GM18511 (cell line): ENCODE measurements at regions not wholly inside any gene's neighbourhood (a gene's known extent, or its start where the extent isn't known, plus 50 kb on each side); places are given as distances from the start of the nearest gene placed in this dataset.
"Not testable (repeated sequence)": the region's sequence is repeated elsewhere in the genome, so short reads cannot be mapped to it uniquely, and the experiment has no call there.

Source experiments
- ATAC-seq: cut with Tn5 transposase; IDR thresholded peaks from one replicate; pipeline ENCODE4 v1.9.1; 2021; ENCODE audit warnings: mild to moderate bottlenecking, moderate library complexity; ENCODE audit not compliant: unreplicated experiment

DNA sequence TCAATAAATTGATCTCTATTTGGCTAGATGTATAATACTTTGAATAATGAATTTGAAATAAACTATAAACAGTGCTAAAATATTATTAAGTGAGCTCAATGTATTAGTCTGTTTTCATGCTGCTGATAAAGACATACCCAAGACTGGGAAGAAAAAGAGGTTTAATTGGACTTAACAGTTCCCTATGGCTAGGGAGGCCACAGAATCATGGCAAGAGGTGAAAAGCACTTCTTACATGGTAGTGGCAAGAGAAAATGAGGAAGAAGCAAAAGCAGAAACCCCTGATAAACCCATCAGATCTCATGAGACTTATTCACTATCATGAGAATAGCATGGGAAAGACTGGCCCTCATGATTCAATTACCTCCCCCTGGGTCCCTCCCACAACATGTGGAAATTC, 2092.4 kb upstream of the ACO1 start:
- not testable (repeated sequence) for ATAC-seq

GRCh38 chr9:30293231-30293630, 2091.2 kb upstream of the ACO1 start:
- no peak for ATAC-seq

DNA sequence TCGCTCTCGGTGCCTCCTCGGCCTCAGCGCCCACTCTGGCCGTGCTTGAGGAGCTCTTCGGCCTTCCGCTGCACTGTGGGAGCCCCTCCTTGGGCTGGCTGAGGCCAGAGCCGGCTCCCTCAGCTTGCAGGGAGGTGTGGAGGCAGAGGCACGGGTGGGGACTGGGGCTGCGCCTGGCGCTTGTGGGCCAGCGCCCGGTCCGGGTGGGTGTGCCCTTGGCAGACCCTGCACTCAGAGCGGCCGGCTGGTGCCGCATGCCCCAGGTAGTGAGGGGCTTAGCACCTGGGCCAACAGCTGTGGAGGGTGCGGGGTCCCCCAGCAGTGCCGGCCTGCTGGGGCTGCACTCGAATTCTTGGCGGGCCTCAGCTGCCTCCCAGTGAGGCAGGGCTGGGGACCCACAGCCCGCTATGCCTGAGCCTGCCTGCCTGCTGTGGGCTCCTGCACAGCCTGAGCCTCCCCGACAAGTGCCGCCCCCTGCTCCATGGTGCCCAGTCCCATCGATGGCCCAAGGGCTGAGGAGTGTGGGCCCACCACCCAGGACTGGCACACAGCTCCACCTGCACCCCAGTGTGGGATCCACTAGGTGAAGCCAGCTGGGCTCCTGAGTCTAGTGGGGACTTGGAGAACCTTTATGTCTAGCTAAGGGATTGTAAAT, 2085.2 kb upstream of the ACO1 start:
- no peak for ATAC-seq

GRCh38 chr9:30301271-30301963, 2083.0 kb upstream of the ACO1 start:
- no peak for ATAC-seq

DNA sequence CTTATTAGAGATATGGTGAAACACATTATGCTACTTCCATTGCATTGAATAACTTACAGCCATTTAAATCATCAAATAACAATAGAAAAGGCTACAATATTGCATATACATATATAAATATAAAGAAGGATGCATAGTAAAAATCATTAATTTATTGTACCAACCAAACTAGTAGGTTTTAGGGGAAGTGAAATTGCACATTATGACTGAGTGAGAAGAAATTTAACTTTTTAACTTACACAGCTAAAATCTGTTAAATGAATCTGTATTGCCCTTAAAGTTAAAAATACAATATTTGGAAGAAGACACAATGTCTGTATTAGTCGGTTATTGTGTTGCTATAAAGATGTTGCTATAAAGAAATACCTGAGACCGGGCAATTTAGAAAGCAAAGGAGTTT, 2073.7 kb upstream of the ACO1 start:
- ATAC-seq = no peak

DNA sequence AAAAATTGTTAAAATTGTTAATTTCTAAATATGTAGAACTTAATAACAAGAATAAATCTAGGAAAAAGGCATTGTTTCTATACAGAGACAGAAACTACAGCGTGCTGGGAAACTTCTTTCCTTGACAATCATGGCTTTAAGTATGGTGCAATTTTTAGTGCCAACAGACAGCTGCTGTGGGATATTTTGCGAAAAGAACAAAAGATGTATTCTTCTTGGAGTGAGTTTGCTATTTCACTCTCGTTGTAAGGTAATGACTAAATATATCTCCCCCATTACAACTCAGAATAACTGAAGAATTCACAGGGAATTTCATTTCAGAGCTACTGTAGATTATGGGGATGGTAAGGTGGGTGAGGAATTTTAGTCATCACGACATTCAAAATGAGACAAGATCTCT, 2055.0 kb upstream of the ACO1 start:
- no peak for ATAC-seq

DNA sequence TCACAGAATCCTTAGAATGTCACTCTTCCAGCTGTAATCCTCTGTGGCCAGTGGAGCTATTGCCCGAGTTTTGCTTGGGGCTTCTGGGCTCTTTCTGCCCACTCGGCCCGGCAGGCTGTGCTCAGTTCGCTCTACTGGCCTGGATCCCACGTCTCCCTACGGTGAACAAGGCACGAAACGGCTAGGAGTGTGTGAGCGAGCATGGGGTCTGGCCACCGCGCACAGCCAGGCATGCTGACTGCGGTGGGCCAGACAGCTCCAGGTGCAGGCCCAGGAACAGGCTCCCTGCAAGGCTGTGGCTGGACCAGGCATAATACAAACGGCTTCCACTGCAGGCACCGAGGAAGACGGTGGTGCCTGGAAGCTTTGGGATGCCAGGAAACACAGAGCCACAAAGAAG, 2035.5 kb upstream of the ACO1 start:
- no peak for ATAC-seq

DNA sequence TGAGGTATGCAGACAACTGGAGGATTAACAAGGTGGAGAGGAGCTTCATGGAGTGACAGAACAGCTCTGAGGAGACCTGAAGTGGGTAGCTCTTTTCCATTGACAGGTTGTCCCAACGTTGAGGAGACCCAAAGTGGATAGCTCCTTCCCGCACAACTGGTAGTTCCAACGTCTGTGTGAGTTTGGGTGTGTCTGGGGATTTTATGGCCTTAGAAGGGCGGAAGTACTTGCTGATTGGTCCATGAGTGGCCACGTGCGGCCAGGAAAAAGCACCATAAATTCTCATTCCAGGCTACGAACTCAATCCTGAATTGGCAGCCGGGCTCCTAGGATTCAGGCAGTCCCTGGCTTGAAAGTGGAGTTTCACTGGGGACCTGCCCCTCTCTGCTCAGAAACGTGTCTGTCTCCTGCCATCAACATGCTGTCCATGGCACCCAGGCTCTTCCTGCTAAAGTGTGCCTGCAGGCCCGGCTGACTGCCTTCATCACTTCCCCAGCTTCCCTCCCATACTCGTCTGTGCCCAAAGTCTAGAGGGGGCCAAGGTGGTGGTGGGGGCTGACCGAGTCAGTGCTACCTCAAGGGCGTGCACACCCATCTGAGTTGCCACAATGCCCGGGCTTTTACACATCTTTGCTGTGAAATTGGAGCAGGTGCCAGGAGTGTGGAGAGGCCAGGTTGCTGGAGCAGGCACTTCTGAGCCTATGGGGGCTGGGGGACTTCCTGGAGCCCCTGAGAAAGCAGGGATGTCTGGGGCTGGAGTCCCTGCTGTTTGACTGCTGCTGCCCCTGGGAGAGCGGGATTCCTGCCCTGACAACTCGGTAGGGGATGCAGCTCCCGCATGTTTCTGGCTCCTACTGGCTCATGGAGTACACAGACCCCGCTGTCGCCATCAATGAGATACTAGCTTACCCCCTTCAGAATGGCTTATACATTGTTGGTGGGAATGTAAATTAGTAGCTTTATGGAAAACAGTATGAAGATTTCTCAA, 2034.6 kb upstream of the ACO1 start:
- ATAC-seq = no peak

DNA sequence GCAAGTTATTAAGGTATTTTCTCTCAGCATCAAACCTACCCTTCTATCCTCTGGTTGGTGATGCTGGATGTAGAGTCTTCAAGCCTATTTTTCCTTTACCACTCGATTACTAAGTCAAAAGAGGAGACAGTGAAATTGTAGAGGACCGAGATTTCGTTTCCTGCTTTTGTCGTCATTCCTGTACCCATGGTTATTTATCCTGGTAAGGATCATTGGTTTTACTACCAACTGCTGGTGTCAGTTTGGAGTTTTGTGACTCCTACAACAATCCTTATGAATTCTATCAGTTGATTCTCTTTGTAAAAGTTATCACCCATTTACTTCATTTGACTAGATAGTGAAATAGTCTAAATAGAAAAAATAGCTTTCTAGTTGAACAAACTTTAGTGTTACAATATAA, 2028.2 kb upstream of the ACO1 start:
- ATAC-seq = no peak

DNA sequence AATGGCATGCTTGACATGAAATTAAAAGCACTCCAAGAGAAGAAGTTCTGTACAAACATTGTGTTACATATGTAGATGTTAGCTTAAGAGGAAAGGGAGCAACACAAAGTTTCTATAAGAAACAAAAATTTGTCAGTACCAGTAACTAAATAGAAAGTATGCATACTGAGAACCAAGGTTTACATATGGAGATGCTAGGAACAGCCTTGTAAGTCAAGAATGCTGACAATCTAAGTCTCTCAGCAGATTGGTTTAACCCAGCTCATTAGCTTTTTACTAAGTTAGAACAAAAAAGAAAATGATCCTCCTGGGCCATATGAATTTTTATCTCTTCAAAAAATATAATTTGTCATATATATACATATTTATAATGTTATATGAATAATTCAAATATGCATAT, 2022.1 kb upstream of the ACO1 start:
- ATAC-seq = no peak

GRCh38 chr9:30366140-30366539, 2018.3 kb upstream of the ACO1 start:
- ATAC-seq = not testable (repeated sequence)

DNA sequence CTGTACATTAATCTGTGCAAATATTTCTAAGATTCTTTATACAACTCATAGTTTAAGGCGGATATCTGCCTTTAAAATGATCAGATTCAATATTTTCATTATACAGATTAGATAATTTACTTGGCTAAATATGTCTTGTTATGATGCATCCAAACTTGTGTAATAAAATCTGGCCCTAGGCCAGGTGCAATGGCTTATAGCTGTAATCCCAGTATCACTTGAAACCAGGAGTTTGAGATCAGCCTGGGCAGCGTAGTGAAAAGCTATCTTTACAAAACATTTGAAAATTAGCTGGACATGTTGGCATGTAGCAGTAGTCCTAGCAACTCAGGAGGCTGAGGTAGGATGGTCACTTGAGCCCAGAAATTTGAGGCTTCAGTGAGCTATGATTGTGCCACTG, 2002.2 kb upstream of the ACO1 start:
- no peak for ATAC-seq

- no peak for ATAC-seq
These were observed 1974.2 kb upstream of the ACO1 start for GRCh38 chr9:30410273-30410672.

GRCh38 chr9:30411571-30411970, 1972.9 kb upstream of the ACO1 start:
- no peak for ATAC-seq

GRCh38 chr9:30459156-30459555, 1925.3 kb upstream of the ACO1 start:
- no peak for ATAC-seq

- ATAC-seq = no peak
These were observed 1907.6 kb upstream of the ACO1 start for GRCh38 chr9:30476826-30477225.

DNA sequence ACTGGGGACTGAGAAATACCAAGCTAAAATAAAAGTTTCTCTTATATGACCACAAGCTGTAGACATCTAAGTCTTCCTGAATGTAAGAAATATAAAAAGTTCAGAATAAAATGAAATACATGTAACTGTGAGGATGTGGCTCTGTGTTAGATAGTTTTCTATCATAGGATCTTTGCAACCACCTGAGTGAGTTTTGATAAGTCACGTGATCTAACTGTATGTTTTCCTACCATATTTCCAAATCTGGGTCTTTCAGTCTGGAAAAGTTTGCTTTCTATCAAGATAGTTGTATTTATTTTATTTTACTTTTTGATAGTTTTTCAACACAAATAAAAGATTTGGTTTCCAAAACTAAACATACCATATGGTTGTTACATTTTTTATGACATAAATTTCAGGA, 1905.8 kb upstream of the ACO1 start:
- no peak for ATAC-seq

- ATAC-seq = no peak
These were observed 1901.9 kb upstream of the ACO1 start for GRCh38 chr9:30482499-30482898.

DNA sequence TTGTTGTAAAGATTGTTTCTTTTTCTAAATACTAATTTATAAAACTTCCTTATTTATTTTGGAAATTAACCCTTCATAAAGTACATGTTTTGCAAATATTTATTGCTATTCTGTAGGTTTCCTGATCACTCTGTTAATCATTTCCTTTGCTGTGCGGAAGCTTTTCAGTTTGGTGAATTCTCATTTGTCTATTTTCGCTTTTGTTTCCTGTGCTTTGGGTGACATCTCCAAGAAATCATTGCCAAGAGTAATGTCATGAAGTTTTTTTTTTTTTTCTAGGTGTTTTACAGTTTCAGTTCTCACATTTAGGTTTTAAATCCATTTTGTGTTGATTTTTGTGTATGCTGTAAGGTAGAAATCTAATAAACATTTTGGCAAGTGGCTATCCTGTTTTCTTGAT, 1899.8 kb upstream of the ACO1 start:
- ATAC-seq = no peak

- no peak for ATAC-seq
These were observed 1879.9 kb upstream of the ACO1 start for GRCh38 chr9:30504502-30504905.

DNA sequence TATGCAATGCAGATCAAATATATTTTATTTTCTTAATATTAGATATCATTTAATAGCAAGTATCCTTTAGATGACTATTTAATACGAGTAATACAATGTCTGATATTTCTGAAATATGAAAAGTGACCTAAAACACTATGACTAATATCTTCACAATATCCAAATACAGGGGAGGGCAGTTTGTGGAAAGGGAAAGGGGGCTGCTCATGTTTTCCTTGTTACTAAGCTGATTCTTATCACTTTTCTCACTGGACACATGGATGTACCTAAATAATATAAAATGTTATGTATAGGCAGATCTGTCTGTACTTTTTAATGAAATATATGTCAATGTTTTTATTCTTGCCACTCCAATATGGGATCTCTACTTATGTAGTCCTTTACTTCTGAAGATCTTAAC, 1879.1 kb upstream of the ACO1 start:
- no peak for ATAC-seq

GRCh38 chr9:30506749-30507148, 1877.7 kb upstream of the ACO1 start:
- no peak for ATAC-seq
